ENCODE measurements at regions not wholly inside any gene's neighbourhood (a gene's known extent, or its start where the extent isn't known, plus 50 kb on each side); places are given as distances from the start of the nearest gene placed in this dataset.

DNA sequence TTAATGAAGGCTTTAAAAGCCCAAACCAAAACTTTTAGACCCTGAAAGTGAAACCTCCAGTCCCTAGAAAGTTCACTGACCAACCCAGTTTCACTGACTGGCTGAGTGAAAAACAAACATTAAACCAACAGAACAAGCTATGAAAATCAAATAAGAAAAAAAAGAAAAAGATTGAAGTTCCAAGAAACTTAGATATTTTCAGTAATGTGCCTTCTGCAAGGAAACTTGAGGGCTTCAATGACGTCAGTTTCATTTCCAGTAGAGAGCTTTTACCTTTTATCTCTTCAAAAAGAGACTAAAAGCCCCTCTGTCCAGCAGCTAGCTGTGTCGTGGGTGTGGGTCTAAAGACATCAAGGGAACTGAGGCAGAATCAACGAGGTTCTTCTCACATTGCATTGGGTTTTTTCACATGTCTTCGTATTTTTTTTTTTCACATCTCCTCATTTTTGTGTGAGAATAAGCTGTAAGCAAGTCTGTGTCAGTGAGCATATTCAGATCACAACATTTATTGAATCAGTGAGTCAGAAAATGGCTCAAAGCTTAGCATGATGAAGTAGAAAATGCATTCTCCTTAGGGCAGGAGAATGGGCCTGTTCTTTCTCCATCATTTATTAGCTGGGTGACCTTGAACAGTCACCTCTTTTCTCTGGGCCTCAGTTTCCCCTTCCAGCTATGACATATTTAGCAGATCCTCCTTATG is 54.8 kb upstream of the BCL6 start:
- ATAC-seq (ENCODE audit: low read depth): no peak

DNA sequence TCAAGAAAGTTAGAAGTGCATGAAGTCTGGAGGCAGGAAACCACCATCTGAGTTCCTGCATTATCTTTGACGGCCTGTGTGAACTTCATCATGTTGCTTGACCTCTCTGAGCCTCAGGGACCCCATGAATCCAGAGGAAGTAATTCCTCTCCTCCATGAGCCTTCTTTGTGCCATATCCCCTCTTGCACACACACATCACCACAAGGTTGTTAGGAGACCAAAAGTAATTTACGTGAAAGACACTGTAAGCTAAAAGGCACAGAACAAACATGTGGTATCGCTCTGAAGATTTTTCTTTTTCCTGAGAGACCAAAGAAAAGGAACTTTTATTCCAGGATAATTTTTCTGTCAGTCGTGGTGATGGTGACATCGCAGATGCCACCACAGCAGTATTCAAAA is 55.9 kb upstream of the BCL6 start:
- Histone ChIP-seq H3K27me3 (replicated peaks in 1 of 4; ENCODE audit: control extremely low read depth in 1 of 4, control insufficient read depth in 3 of 4, insufficient read depth in 4 of 4, low read length in 3 of 4) (peaks cover 0 to 5% (median 0%) of the 10 kb centered on the region in 4 experiments), H3K9ac (ENCODE audit: low read length) (no peak overlapping the region), H3K9me3 (ENCODE audit: control extremely low read depth in 1 of 3, control insufficient read depth in 2 of 3, insufficient read depth in 1 of 3, low read length in 2 of 3) (no peaks in the 10 kb centered on the region), H3K4me1 (ENCODE audit: control insufficient read depth in 2 of 2, insufficient read depth in 2 of 2, low read length in 2 of 2) (peaks cover 4 to 25% of the 10 kb centered on the region in 2 donors), H2AFZ (ENCODE audit: insufficient read depth, low read depth, low read length, poor library complexity, severe bottlenecking) (no peak overlapping the region), H3K4me3 (ENCODE audit: control extremely low read depth in 1 of 5, extremely low read depth in 1 of 5, insufficient read depth in 1 of 5, low read depth in 2 of 5, low read length in 4 of 5) (no peak overlapping the region), H3K36me3 (replicated peaks in 1 of 2; ENCODE audit: control extremely low read depth in 1 of 2, control insufficient read depth in 1 of 2, extremely low read depth in 1 of 2, insufficient read depth in 2 of 2, low read length in 1 of 2) (no peaks in the 10 kb centered on the region), H3K4me2 (replicated peaks; ENCODE audit: low read depth, low read length, poor library complexity, severe bottlenecking) (no peak overlapping the region), H3K79me2 (ENCODE audit: control insufficient read depth, insufficient read depth, low read length) (no peaks in the 10 kb centered on the region), H3K27ac (ENCODE audit: low read length in 2 of 2) (no peak overlapping the region), H4K20me1 (ENCODE audit: control insufficient read depth, insufficient read depth, low read length, poor library complexity, severe bottlenecking) (no peaks in the 10 kb centered on the region)
- ChIA-PET POLR2A (no interaction called here), CTCF (no interaction called here)
- no peak for ATAC-seq (ENCODE audit: low read depth)
- H3K27ac Mint-ChIP-seq: no peak overlapping the region
- intact Hi-C loops (cut with micrococcal nuclease): no loop called here
- H3K4me3 Mint-ChIP-seq: no peak overlapping the region
- DNase-seq: no peak
- H3K27me3 Mint-ChIP-seq: peaks cover 6% of the 10 kb centered on the region
- 100% methylated on average over 2 of the region's 5 CpGs for WGBS (ENCODE audit: insufficient coverage)
- TF ChIP-seq, protein P1, sequence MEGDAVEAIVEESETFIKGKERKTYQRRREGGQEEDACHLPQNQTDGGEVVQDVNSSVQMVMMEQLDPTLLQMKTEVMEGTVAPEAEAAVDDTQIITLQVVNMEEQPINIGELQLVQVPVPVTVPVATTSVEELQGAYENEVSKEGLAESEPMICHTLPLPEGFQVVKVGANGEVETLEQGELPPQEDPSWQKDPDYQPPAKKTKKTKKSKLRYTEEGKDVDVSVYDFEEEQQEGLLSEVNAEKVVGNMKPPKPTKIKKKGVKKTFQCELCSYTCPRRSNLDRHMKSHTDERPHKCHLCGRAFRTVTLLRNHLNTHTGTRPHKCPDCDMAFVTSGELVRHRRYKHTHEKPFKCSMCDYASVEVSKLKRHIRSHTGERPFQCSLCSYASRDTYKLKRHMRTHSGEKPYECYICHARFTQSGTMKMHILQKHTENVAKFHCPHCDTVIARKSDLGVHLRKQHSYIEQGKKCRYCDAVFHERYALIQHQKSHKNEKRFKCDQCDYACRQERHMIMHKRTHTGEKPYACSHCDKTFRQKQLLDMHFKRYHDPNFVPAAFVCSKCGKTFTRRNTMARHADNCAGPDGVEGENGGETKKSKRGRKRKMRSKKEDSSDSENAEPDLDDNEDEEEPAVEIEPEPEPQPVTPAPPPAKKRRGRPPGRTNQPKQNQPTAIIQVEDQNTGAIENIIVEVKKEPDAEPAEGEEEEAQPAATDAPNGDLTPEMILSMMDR (IDR thresholded peaks at IDR 0.05): no peak
- no peak for TF ChIP-seq EZH2 (IDR thresholded peaks at IDR 0.05; ENCODE audit: borderline replicate concordance, insufficient read depth, low read depth, low read length, poor library complexity, severe bottlenecking)
- H3K9me3 Mint-ChIP-seq (ENCODE audit: insufficient read depth): no peaks in the 10 kb centered on the region
- H3K4me1 Mint-ChIP-seq: peaks cover 32% of the 10 kb centered on the region

More for the DNA sequence above, 54.8 kb upstream of the BCL6 start:
- H3K4me1 ChIP-seq (ENCODE audit: control insufficient read depth in 2 of 2, insufficient read depth in 2 of 2, low read length in 2 of 2): peaks cover 4 to 25% of the 10 kb centered on the region in 2 donors
- no peaks in the 10 kb centered on the region for H3K36me3 ChIP-seq (replicated peaks in 1 of 2; ENCODE audit: control extremely low read depth in 1 of 2, control insufficient read depth in 1 of 2, extremely low read depth in 1 of 2, insufficient read depth in 2 of 2, low read length in 1 of 2)
- intact Hi-C loops (cut with micrococcal nuclease): no loop called here
- Mint-ChIP-seq H3K27ac (peak overlapping the region; percentile 38), H3K4me3 (no peak overlapping the region), H3K4me1 (peaks cover 32% of the 10 kb centered on the region), H3K9me3 (ENCODE audit: insufficient read depth) (no peaks in the 10 kb centered on the region), H3K27me3 (peaks cover 6% of the 10 kb centered on the region)
- no peak overlapping the region for H3K27ac ChIP-seq (ENCODE audit: low read length in 2 of 2)
- no CpG with 5 or more reads among the region's 4 CpGs for WGBS (ENCODE audit: insufficient coverage)
- no peaks in the 10 kb centered on the region for H3K79me2 ChIP-seq (ENCODE audit: control insufficient read depth, insufficient read depth, low read length)
- no peaks in the 10 kb centered on the region for H3K9me3 ChIP-seq (ENCODE audit: control extremely low read depth in 1 of 3, control insufficient read depth in 2 of 3, insufficient read depth in 1 of 3, low read length in 2 of 3)
- no peak overlapping the region for H3K4me3 ChIP-seq (ENCODE audit: control extremely low read depth in 1 of 5, extremely low read depth in 1 of 5, insufficient read depth in 1 of 5, low read depth in 2 of 5, low read length in 4 of 5)
- no peaks in the 10 kb centered on the region for H4K20me1 ChIP-seq (ENCODE audit: control insufficient read depth, insufficient read depth, low read length, poor library complexity, severe bottlenecking)
- H3K27me3 ChIP-seq (replicated peaks in 1 of 4; ENCODE audit: control extremely low read depth in 1 of 4, control insufficient read depth in 3 of 4, insufficient read depth in 4 of 4, low read length in 3 of 4): peaks cover 0 to 5% (median 0%) of the 10 kb centered on the region in 4 experiments
- no peak for DNase-seq
- POLR2A ChIA-PET: no interaction called here
- CTCF ChIA-PET: interaction anchor here (1.1 kb wide), 1 partner anchor 14 kb away, joined by 3 read pairs; no protein-coding TSS in a partner anchor
- TF ChIP-seq EZH2 (IDR thresholded peaks at IDR 0.05; ENCODE audit: borderline replicate concordance, insufficient read depth, low read depth, low read length, poor library complexity, severe bottlenecking): no peak
- TF ChIP-seq, protein P1 (IDR thresholded peaks at IDR 0.05): no peak
- H3K4me2 ChIP-seq (replicated peaks; ENCODE audit: low read depth, low read length, poor library complexity, severe bottlenecking): no peak overlapping the region
- no peak overlapping the region for H3K9ac ChIP-seq (ENCODE audit: low read length)
- no peak overlapping the region for H2AFZ ChIP-seq (ENCODE audit: insufficient read depth, low read depth, low read length, poor library complexity, severe bottlenecking)

Measured in B cell (primary cell).